ENCODE measurements at regions not wholly inside any gene's neighbourhood (a gene's known extent, or its start where the extent isn't known, plus 50 kb on each side); places are given as distances from the start of the nearest gene placed in this dataset.

DNA sequence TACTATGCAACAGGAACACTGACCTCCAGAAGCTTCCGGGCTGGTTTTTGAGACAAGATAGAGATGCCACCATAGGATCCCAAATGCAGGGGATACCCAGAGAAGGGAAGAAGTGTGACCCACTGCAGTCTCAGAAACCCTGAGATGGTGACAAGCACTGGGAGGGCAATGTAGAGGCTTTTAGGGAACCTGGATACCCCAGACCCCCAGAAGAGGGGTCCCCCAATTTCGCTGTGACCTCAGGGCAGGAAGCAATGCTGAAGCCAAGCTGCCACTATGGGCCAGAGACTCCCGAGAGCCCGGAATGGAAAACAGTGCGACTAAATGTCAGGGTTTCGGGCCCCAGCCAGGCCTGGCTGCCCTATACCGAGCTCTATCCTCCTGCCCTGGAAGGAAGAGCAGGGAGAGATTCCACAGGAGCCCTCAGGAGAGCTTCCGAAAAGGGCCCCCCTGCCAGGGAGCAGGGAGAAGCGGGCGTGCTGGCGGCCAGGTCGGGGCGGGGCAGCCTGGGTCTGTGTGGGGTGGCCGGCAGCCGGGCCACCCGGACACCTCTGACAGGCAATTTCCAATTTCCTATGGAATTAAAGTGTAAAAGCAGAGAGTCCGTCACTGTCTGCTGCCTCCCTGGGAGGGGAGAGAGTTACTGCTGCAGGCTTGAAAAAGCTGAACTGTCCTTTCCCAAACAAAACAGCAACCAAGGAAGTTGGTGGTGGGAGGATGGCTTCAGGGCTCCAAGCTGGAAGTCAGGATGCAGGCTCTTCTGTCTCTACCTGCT lies 154.2 kb downstream of the FGF18 start:
- H4K20me1 ChIP-seq (ENCODE audit: insufficient read depth), result no peaks in the 10 kb centered on the region
- no peak overlapping the region for H3K9ac ChIP-seq
- no peaks in the 10 kb centered on the region for H3K36me3 ChIP-seq (ENCODE audit: low read depth)
- peaks cover 13% of the 10 kb centered on the region for H3K27me3 ChIP-seq (replicated peaks; ENCODE audit: insufficient read depth)
- H2AFZ ChIP-seq, result no peak overlapping the region
- H3F3A ChIP-seq (ENCODE audit: insufficient read depth), result no peaks in the 10 kb centered on the region
- H3K4me2 ChIP-seq (ENCODE audit: unreplicated experiment), result no peak overlapping the region
- H3K9me2 ChIP-seq (ENCODE audit: insufficient read depth), result no peaks in the 10 kb centered on the region
- no peak for DNase-seq
- H3K4me3 ChIP-seq, result no peak overlapping the region
- TF ChIP-seq EZH2phosphoT487 (IDR thresholded peaks at IDR 0.05; ENCODE audit: insufficient read depth, low read depth) (no peak), EZH2 (IDR thresholded peaks at IDR 0.05; ENCODE audit: insufficient read depth, poor library complexity, severe bottlenecking) (no peak)
- H3K79me2 ChIP-seq (ENCODE audit: insufficient read depth), result no peaks in the 10 kb centered on the region
- 82 to 86% methylated on average over 16 to 17 of the region's 17 CpGs for WGBS, 2 experiments (ENCODE audit: low coverage in 1 of 2, low lambda C conversion rate in 2 of 2, missing lambda C conversion rate in 2 of 2)
- no peaks in the 10 kb centered on the region for H3K4me1 ChIP-seq (ENCODE audit: insufficient read depth)
- H3K27ac ChIP-seq, result no peak overlapping the region
- in situ Hi-C loops (cut with MboI), result no loop called here
- H3K9me3 ChIP-seq (ENCODE audit: low read depth), result no peaks in the 10 kb centered on the region

DNA sequence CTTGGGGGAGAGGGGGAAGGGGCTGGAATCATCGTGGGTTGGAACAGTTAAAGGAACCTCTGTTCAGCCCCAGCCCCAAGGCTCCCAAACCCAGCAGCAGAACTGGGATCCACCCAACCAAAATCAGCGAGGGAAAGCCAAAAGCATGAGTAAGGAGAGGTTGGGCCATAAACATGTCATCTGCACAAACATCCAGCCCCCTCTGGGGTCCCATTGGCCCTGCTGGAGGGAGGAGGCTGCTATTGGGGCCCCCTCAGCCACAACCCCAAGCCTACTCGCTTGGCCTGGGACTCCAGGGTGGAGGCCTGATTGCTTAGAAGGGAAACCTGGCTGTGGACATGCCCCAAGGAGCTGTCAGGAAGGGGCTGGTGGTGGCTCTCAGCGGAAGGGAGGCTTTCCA lies 154.9 kb downstream of the FGF18 start:
- Histone ChIP-seq H2AFZ (no peak overlapping the region), H3K9me2 (ENCODE audit: insufficient read depth) (no peaks in the 10 kb centered on the region), H3K36me3 (ENCODE audit: low read depth) (no peaks in the 10 kb centered on the region), H3K9me3 (ENCODE audit: low read depth) (no peaks in the 10 kb centered on the region), H3K79me2 (ENCODE audit: insufficient read depth) (no peaks in the 10 kb centered on the region), H3K9ac (no peak overlapping the region), H3K4me2 (ENCODE audit: unreplicated experiment) (no peak overlapping the region), H3K27me3 (replicated peaks; ENCODE audit: insufficient read depth) (peaks cover 18% of the 10 kb centered on the region), H3K27ac (no peak overlapping the region), H3K4me1 (ENCODE audit: insufficient read depth) (no peaks in the 10 kb centered on the region), H3K4me3 (no peak overlapping the region), H4K20me1 (ENCODE audit: insufficient read depth) (no peaks in the 10 kb centered on the region), H3F3A (ENCODE audit: insufficient read depth) (no peaks in the 10 kb centered on the region)
- TF ChIP-seq EZH2phosphoT487 (IDR thresholded peaks at IDR 0.05; ENCODE audit: insufficient read depth, low read depth), result no peak
- TF ChIP-seq EZH2 (IDR thresholded peaks at IDR 0.05; ENCODE audit: insufficient read depth, poor library complexity, severe bottlenecking), result no peak
- in situ Hi-C loops (cut with MboI), result no loop called here
- DNase-seq, result no peak
- 28 to 29% methylated on average over 4 of the region's 4 CpGs for WGBS, 2 experiments (ENCODE audit: low coverage in 1 of 2, low lambda C conversion rate in 2 of 2, missing lambda C conversion rate in 2 of 2)

DNA sequence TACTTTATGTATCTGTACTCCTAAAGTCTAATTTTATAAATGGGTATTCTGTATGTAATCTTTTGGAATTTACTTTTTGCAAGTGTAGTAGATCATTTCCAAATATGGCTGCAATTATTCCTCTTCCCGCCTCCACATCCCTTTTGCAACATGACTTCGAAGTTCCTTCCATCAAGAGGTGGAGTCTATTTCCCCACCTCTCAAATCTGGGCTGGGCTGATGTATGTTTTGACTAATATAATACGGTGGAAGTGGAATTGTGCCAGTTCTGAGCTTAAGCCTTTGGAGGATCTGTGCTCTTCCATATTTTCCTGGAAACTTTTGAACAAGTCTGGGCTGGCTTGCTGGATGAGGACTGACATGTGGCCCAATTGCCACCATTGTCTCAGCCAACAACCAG lies 155.9 kb downstream of the FGF18 start:
- H3K4me2 ChIP-seq (ENCODE audit: unreplicated experiment), result no peak overlapping the region
- peaks cover 18% of the 10 kb centered on the region for H3K27me3 ChIP-seq (replicated peaks; ENCODE audit: insufficient read depth)
- H3F3A ChIP-seq (ENCODE audit: insufficient read depth), result no peaks in the 10 kb centered on the region
- TF ChIP-seq EZH2phosphoT487 (IDR thresholded peaks at IDR 0.05; ENCODE audit: insufficient read depth, low read depth) (no peak), EZH2 (IDR thresholded peaks at IDR 0.05; ENCODE audit: insufficient read depth, poor library complexity, severe bottlenecking) (no peak)
- H3K9ac ChIP-seq, result no peak overlapping the region
- no peak for DNase-seq
- peaks cover 4% of the 10 kb centered on the region; the same call in 1 of the 2 replicates for H3K4me1 ChIP-seq (ENCODE audit: insufficient read depth)
- no peak overlapping the region for H2AFZ ChIP-seq
- H3K9me3 ChIP-seq (ENCODE audit: low read depth), result no peaks in the 10 kb centered on the region
- H3K79me2 ChIP-seq (ENCODE audit: insufficient read depth), result no peaks in the 10 kb centered on the region
- no peak overlapping the region for H3K4me3 ChIP-seq
- no peaks in the 10 kb centered on the region for H4K20me1 ChIP-seq (ENCODE audit: insufficient read depth)
- no peaks in the 10 kb centered on the region for H3K36me3 ChIP-seq (ENCODE audit: low read depth)
- 90 to 95% methylated on average over 3 of the region's 3 CpGs for WGBS, 2 experiments (ENCODE audit: low coverage in 1 of 2, low lambda C conversion rate in 2 of 2, missing lambda C conversion rate in 2 of 2)
- no peak overlapping the region for H3K27ac ChIP-seq
- no peaks in the 10 kb centered on the region for H3K9me2 ChIP-seq (ENCODE audit: insufficient read depth)
- in situ Hi-C loops (cut with MboI), result no loop called here

DNA sequence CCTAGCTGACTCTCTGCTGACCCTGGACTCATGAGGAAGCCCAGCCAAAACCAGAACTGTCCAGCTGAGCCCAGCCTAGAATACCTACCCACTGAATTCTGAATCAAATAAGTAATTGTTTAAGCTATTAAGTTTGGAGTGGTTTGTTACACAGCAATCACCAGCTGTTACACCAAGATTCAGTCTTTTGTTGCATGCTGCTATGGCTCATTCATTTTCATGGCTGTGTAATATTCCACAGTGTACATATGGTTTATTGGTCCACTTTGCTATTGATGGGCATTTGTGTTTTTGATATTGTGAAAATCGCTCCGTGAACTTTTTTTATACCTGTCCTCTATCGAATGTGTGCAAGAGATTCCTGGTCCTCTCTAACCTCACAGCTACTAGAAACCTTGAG lies 156.4 kb downstream of the FGF18 start:
- Histone ChIP-seq H3F3A (ENCODE audit: insufficient read depth) (no peaks in the 10 kb centered on the region), H3K9ac (no peak overlapping the region), H3K4me1 (ENCODE audit: insufficient read depth) (peaks cover 9% of the 10 kb centered on the region; the same call in 1 of the 2 replicates), H3K4me3 (no peak overlapping the region), H3K9me2 (ENCODE audit: insufficient read depth) (no peaks in the 10 kb centered on the region), H3K4me2 (ENCODE audit: unreplicated experiment) (no peak overlapping the region), H4K20me1 (ENCODE audit: insufficient read depth) (no peaks in the 10 kb centered on the region), H3K79me2 (ENCODE audit: insufficient read depth) (no peaks in the 10 kb centered on the region), H3K27me3 (replicated peaks; ENCODE audit: insufficient read depth) (peaks cover 18% of the 10 kb centered on the region), H3K27ac (no peak overlapping the region), H2AFZ (no peak overlapping the region), H3K9me3 (ENCODE audit: low read depth) (no peaks in the 10 kb centered on the region), H3K36me3 (ENCODE audit: low read depth) (no peaks in the 10 kb centered on the region)
- no peak for DNase-seq
- TF ChIP-seq EZH2 (IDR thresholded peaks at IDR 0.05; ENCODE audit: insufficient read depth, poor library complexity, severe bottlenecking) (no peak), EZH2phosphoT487 (IDR thresholded peaks at IDR 0.05; ENCODE audit: insufficient read depth, low read depth) (no peak)
- in situ Hi-C loops (cut with MboI), result no loop called here
- WGBS, 2 experiments (ENCODE audit: low coverage in 1 of 2, low lambda C conversion rate in 2 of 2, missing lambda C conversion rate in 2 of 2), result 79 to 84% methylated on average over 3 of the region's 3 CpGs

All from GM23248 (cell line).